GM12878 (cell line): ENCODE measurements at regions not wholly inside any gene's neighbourhood (a gene's known extent, or its start where the extent isn't known, plus 50 kb on each side); places are given as distances from the start of the nearest gene placed in this dataset.

Experiments
- ATAC-seq: fragments of 200-7000 bp; cut with Tn5 transposase; 3 replicates; pipeline ENCODE4 v1.9.1; 2020; ENCODE audit warnings: mild to moderate bottlenecking, moderate library complexity
- BruUV-seq: library from RNA; stranded (reverse); fragments of 400-500 nt; replicated peaks from 2 replicates; lab custom pipeline; 2021; lab: Mats Ljungman, UMichigan
- CTCF ChIA-PET: fragments of 300-600 bp; sonication (Branson Sonifier 250); formaldehyde crosslinking; extraction: SDS; loops from one replicate; lab custom pipeline; 2021; ENCODE audit warnings: inconsistent platforms; lab: Yijun Ruan, JAX
- POLR2A ChIA-PET: fragments of 350-600 bp; formaldehyde crosslinking; extraction: SDS; loops from one replicate; lab custom pipeline; 2021; ENCODE audit warnings: inconsistent platforms; lab: Charles Lee
- RAD21 ChIA-PET: fragments of 300-600 bp; sonication (Branson Sonifier 250); formaldehyde crosslinking; loops from one replicate; lab custom pipeline; 2023; ENCODE audit warnings: antibody characterized with exemption; ENCODE audit not compliant: unreplicated experiment; lab: Charles Lee
- SMC1A ChIA-PET: fragments of 300-600 bp; sonication (Branson Sonifier 250); formaldehyde crosslinking; loops from one replicate; lab custom pipeline; 2023; ENCODE audit not compliant: unreplicated experiment, uncharacterized antibody; lab: Charles Lee
- DNase-seq: peaks from one replicate; pipeline ENCODE4 v3.0.0-alpha.2; 2011; ENCODE audit warnings: low read depth, low spot score
- FAIRE-seq: peaks from 3 replicates; lab custom pipeline; 2011; peaks lifted over from hg19 to GRCh38; lab: Jason Lieb, UNC
- H2AFZ ChIP-seq: 2 replicates; pipeline ENCODE4 v1.6.0; 2011; ENCODE audit warnings: low read depth, low read length, control low read depth; ENCODE audit not compliant: control insufficient read depth
- H3K27ac ChIP-seq: 2 replicates; pipeline ENCODE4 v1.5.1; 2011; ENCODE audit warnings: control low read depth; ENCODE audit not compliant: control insufficient read depth, insufficient read depth
- H3K27me3 ChIP-seq, 2 experiments: replicated peaks in 1 of 2; 2 replicates each; pipeline versions ENCODE4 v1.6.0 to v1.6.1; 2011; ENCODE audit warnings: low read length in 1 of 2; ENCODE audit not compliant: control insufficient read depth in 2 of 2, insufficient read depth in 2 of 2
- H3K36me3 ChIP-seq, 2 experiments: 2 replicates each; pipeline ENCODE4 v1.5.1; 2011; ENCODE audit warnings: low read length in 1 of 2; ENCODE audit not compliant: control insufficient read depth in 2 of 2, insufficient read depth in 2 of 2
- H3K4me1 ChIP-seq: 2 replicates; pipeline ENCODE4 v1.6.1; 2011; ENCODE audit warnings: mild to moderate bottlenecking, low read length, moderate library complexity, mixed read lengths; ENCODE audit not compliant: control insufficient read depth, insufficient read depth
- H3K4me2 ChIP-seq: 2 replicates; pipeline ENCODE4 v1.6.0; 2011; ENCODE audit warnings: control low read depth; ENCODE audit not compliant: control insufficient read depth, insufficient read depth
- H3K4me3 ChIP-seq: fragments of 200-600 bp; sonication (generic); 2 replicates; pipeline ENCODE4 v1.5.1; 2016
- H3K79me2 ChIP-seq: 2 replicates; pipeline ENCODE4 v1.6.0; 2011; ENCODE audit warnings: low read length; ENCODE audit not compliant: control insufficient read depth, insufficient read depth
- H3K9ac ChIP-seq: 2 replicates; pipeline ENCODE4 v1.8.0; 2011; ENCODE audit warnings: low read length, control low read depth, mixed read lengths; ENCODE audit not compliant: control insufficient read depth, insufficient read depth
- H3K9me3 ChIP-seq: replicated peaks from 3 replicates; pipeline ENCODE4 v1.5.1; 2011; ENCODE audit warnings: mild to moderate bottlenecking, low read length; ENCODE audit not compliant: control insufficient read depth, insufficient read depth
- H4K20me1 ChIP-seq: 2 replicates; pipeline ENCODE4 v1.6.0; 2011; ENCODE audit not compliant: control insufficient read depth, insufficient read depth
- ATF7 ChIP-seq: fragments of 450-650 bp; IDR thresholded peaks from 2 replicates; pipeline ENCODE4 v1.6.1; 2016; ENCODE audit warnings: low read depth, mild to moderate bottlenecking
- CBFB ChIP-seq: IDR thresholded peaks from 2 replicates; pipeline ENCODE4 v1.6.1; 2016; ENCODE audit warnings: antibody characterized with exemption, low read depth
- EZH2 ChIP-seq: IDR thresholded peaks from 2 replicates; pipeline ENCODE4 v1.6.1; 2012; ENCODE audit warnings: low read depth, mild to moderate bottlenecking, control low read depth, inconsistent platforms, low read length, borderline replicate concordance; ENCODE audit not compliant: control insufficient read depth
- JUNB ChIP-seq: IDR thresholded peaks from 2 replicates; pipeline ENCODE4 v1.6.1; 2016; ENCODE audit warnings: antibody characterized with exemption, mild to moderate bottlenecking
- NFXL1 ChIP-seq: fragments of 450-650 bp; IDR thresholded peaks from 2 replicates; pipeline ENCODE4 v1.6.1; 2017; ENCODE audit warnings: antibody characterized with exemption, mild to moderate bottlenecking, borderline replicate concordance
- POLR2A ChIP-seq: IDR thresholded peaks from 2 replicates; pipeline ENCODE4 v1.6.1; 2011; ENCODE audit warnings: low read depth, mild to moderate bottlenecking, low read length
- RAD51 ChIP-seq: fragments of 450-650 bp; IDR thresholded peaks from 2 replicates; pipeline ENCODE4 v1.6.1; 2016; ENCODE audit warnings: moderate library complexity, mild to moderate bottlenecking, inconsistent platforms
- RB1 ChIP-seq: fragments of 450-650 bp; formaldehyde crosslinking; IDR thresholded peaks from 2 replicates; pipeline ENCODE4 v1.6.1; 2017; ENCODE audit warnings: mild to moderate bottlenecking, borderline replicate concordance
- ZNF384 ChIP-seq: IDR thresholded peaks from 2 replicates; pipeline ENCODE4 v1.6.1; 2012; ENCODE audit warnings: low read depth, mild to moderate bottlenecking, low read length, improper control_type of control experiment, borderline replicate concordance
- WGBS: methylation state at CpG from one replicate; pipeline ENCODE4 v1.1.6; 2016; ENCODE audit warnings: low lambda C conversion rate; ENCODE audit not compliant: insufficient replicate concordance, insufficient coverage; ENCODE audit errors: missing lambda C conversion rate; 5-methylcytosine and 5-hydroxymethylcytosine counted together
- in situ Hi-C: fragments of 300-500 bp; cut with MboI; formaldehyde crosslinking; loops from 9 replicates; pipeline ENCODE4 v1.14.3; 2018; ENCODE audit warnings: mixed read lengths
- intact Hi-C: fragments of 100-400 bp; cut with micrococcal nuclease; formaldehyde crosslinking; loops from one replicate; pipeline ENCODE4 v1.14.2; 2022; ENCODE audit not compliant: unreplicated experiment
- TF ChIP-seq, protein P1 (sequence below): fragments of 450-650 bp; formaldehyde crosslinking; IDR thresholded peaks from 2 replicates; pipeline ENCODE4 v1.4.0; 2022; ENCODE audit warnings: mild to moderate bottlenecking, moderate library complexity
- TF ChIP-seq, protein P2 (sequence below): fragments of 450-650 bp; IDR thresholded peaks from 2 replicates; pipeline ENCODE4 v1.6.1; 2018; ENCODE audit warnings: mild to moderate bottlenecking, low read depth, moderate library complexity; ENCODE audit not compliant: partially characterized antibody
- TF ChIP-seq, protein P3 (sequence below): IDR thresholded peaks from 2 replicates; pipeline ENCODE4 v1.6.1; 2012; ENCODE audit warnings: low read depth, low read length, improper control_type of control experiment

DNA sequence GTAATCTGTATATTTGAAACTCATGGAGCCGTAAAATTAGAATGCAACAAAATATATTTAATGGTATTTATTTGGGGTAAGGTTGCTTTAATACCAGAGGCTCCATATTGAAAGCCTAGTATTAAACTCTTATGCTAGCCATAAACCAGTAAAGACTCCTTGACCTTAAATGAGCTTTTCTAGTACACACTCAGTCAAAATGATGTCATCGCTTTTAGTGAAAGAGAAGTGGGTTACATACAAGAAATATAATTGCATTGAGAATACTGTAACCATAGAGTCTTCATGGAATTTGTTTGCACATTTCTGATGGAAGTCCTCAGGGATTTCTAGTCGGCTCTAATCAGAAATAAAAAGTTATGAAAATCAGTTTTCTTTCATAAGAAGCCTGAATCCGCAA, 757.6 kb downstream of the GBE1 start:
- TF ChIP-seq POLR2A (no peak), ATF7 (peak; percentile 56; the same call in 1 of the 2 replicates)
- TF ChIP-seq, all 136 proteins: peak for 1
- H3K4me2 ChIP-seq, result no peak overlapping the region
- no peak overlapping the region for H3K4me3 ChIP-seq
- no peak overlapping the region for H3K27ac ChIP-seq
- intact Hi-C loops (no loop called here), in situ Hi-C loops (no loop called here)
- H3K27me3 ChIP-seq, result no peaks in the 10 kb centered on the region
- POLR2A ChIA-PET, result no interaction called here
- H3K79me2 ChIP-seq, result no peaks in the 10 kb centered on the region
- BruUV-seq, result no TSS peak
- no peak overlapping the region for H2AFZ ChIP-seq
- RAD21 ChIA-PET, result no interaction called here
- ATAC-seq, result no peak
- FAIRE-seq, result no peak
- 47% methylated on average over 4 of the region's 4 CpGs for WGBS
- no peaks in the 10 kb centered on the region for H4K20me1 ChIP-seq
- SMC1A ChIA-PET, result no interaction called here
- no peak overlapping the region for H3K9ac ChIP-seq
- no peaks in the 10 kb centered on the region for H3K36me3 ChIP-seq
- CTCF ChIA-PET, result no interaction called here
- no peaks in the 10 kb centered on the region for H3K9me3 ChIP-seq
- no peaks in the 10 kb centered on the region for H3K4me1 ChIP-seq
- DNase-seq, result no peak

DNA sequence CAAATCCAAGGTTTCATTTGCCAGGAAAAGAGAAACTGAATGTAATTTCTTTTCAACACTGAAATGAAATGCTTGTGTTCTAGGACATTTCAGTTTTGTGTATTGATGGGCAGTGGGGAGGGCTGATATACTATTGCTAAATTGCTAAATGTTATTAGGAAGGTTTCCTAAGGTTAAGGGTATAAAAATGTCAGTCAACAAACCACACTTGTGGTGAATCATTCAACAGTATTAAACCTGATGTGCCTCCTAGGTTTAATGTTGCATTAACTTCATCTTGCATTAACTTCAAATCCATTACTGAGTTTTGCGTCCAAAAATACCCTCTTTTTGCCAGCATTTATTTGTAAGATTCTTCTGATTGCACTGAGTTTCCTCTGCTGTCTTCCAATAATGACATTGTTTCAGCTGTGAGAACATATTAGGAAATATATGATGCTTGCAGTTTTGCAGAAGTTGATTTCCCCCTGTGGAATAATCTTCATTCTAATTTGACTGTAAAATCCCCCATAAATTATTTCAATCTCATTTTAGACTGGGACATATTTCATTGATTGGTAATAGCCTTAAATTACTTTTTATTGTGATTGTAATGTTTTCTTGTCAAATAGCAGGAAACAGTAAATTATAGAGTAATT, 758.3 kb downstream of the GBE1 start:
- WGBS, result 0% methylated on average over 1 of the region's 1 CpG
- H3K4me1 ChIP-seq, result no peaks in the 10 kb centered on the region
- H3K4me2 ChIP-seq, result no peak overlapping the region
- no peaks in the 10 kb centered on the region for H3K27me3 ChIP-seq
- FAIRE-seq, result no peak
- BruUV-seq, result no TSS peak
- no peak overlapping the region for H3K9ac ChIP-seq
- RAD21 ChIA-PET, result no interaction called here
- no peak overlapping the region for H3K27ac ChIP-seq
- H3K79me2 ChIP-seq, result no peaks in the 10 kb centered on the region
- SMC1A ChIA-PET, result no interaction called here
- H3K9me3 ChIP-seq, result no peaks in the 10 kb centered on the region
- ATAC-seq, result no peak
- DNase-seq, result no peak
- H4K20me1 ChIP-seq, result no peaks in the 10 kb centered on the region
- POLR2A ChIA-PET, result no interaction called here
- no peak overlapping the region for H2AFZ ChIP-seq
- intact Hi-C loops, result no loop called here
- in situ Hi-C loops, result no loop called here
- CTCF ChIA-PET, result no interaction called here
- H3K36me3 ChIP-seq, result no peaks in the 10 kb centered on the region
- no peak overlapping the region for H3K4me3 ChIP-seq
- TF ChIP-seq RAD51 (no peak), NFXL1 (no peak), CBFB (no peak), JUNB (no peak), RB1 (no peak), EZH2 (no peak), ZNF384 (no peak)
- TF ChIP-seq, protein P1, sequence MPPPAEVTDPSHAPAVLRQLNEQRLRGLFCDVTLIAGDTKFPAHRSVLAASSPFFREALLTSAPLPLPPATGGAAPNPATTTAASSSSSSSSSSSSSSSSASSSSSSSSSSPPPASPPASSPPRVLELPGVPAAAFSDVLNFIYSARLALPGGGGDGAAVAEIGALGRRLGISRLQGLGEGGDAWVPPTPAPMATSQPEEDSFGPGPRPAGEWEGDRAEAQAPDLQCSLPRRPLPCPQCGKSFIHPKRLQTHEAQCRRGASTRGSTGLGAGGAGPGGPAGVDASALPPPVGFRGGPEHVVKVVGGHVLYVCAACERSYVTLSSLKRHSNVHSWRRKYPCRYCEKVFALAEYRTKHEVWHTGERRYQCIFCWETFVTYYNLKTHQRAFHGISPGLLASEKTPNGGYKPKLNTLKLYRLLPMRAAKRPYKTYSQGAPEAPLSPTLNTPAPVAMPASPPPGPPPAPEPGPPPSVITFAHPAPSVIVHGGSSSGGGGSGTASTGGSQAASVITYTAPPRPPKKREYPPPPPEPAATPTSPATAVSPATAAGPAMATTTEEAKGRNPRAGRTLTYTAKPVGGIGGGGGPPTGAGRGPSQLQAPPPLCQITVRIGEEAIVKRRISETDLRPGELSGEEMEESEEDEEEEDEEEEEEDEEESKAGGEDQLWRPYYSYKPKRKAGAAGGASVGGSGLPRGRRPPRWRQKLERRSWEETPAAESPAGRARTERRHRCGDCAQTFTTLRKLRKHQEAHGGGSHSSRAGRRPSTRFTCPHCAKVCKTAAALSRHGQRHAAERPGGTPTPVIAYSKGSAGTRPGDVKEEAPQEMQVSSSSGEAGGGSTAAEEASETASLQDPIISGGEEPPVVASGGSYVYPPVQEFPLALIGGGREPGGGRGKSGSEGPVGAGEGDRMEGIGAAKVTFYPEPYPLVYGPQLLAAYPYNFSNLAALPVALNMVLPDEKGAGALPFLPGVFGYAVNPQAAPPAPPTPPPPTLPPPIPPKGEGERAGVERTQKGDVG, result no peak
- TF ChIP-seq, protein P2, sequence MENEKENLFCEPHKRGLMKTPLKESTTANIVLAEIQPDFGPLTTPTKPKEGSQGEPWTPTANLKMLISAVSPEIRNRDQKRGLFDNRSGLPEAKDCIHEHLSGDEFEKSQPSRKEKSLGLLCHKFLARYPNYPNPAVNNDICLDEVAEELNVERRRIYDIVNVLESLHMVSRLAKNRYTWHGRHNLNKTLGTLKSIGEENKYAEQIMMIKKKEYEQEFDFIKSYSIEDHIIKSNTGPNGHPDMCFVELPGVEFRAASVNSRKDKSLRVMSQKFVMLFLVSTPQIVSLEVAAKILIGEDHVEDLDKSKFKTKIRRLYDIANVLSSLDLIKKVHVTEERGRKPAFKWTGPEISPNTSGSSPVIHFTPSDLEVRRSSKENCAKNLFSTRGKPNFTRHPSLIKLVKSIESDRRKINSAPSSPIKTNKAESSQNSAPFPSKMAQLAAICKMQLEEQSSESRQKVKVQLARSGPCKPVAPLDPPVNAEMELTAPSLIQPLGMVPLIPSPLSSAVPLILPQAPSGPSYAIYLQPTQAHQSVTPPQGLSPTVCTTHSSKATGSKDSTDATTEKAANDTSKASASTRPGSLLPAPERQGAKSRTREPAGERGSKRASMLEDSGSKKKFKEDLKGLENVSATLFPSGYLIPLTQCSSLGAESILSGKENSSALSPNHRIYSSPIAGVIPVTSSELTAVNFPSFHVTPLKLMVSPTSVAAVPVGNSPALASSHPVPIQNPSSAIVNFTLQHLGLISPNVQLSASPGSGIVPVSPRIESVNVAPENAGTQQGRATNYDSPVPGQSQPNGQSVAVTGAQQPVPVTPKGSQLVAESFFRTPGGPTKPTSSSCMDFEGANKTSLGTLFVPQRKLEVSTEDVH, result no peak
- TF ChIP-seq, protein P3, sequence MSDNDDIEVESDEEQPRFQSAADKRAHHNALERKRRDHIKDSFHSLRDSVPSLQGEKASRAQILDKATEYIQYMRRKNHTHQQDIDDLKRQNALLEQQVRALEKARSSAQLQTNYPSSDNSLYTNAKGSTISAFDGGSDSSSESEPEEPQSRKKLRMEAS, result no peak
